GM21723 (cell line): ENCODE measurements at regions not wholly inside any gene's neighbourhood (a gene's known extent, or its start where the extent isn't known, plus 50 kb on each side); places are given as distances from the start of the nearest gene placed in this dataset.

Source experiments
- ATAC-seq: cut with Tn5 transposase; IDR thresholded peaks from one replicate; pipeline ENCODE4 v1.9.1; 2021; ENCODE audit warnings: mild to moderate bottlenecking, moderate library complexity; ENCODE audit not compliant: unreplicated experiment

- no peak for ATAC-seq
Observed at GRCh38 chr5:19401032-19401431, 587.0 kb downstream of the CDH18 start.

- ATAC-seq: no peak
Observed at GRCh38 chr5:19406576-19407365, 581.2 kb downstream of the CDH18 start.

- no peak for ATAC-seq
Observed at GRCh38 chr5:19408149-19408548, 579.9 kb downstream of the CDH18 start.

GRCh38 chr5:19411936-19412335, 576.1 kb downstream of the CDH18 start:
- no peak for ATAC-seq
